H1 (cell line): ENCODE measurements at regions not wholly inside any gene's neighbourhood (a gene's known extent, or its start where the extent isn't known, plus 50 kb on each side); places are given as distances from the start of the nearest gene placed in this dataset.

Source experiments
- RAD21 ChIP-seq, 2 experiments: IDR thresholded peaks in 1 of 2; conservative IDR thresholded peaks in 1 of 2; 2 replicates each; pipeline ENCODE4 v1.6.1; 2011; ENCODE audit warnings: low read depth in 2 of 2, low read length in 2 of 2, improper control_type of control experiment in 1 of 2, inconsistent platforms in 1 of 2, mild to moderate bottlenecking in 1 of 2, moderate library complexity in 1 of 2
- RNF2 ChIP-seq: fragments of 200-900, 300-1000 bp; sonication (generic); IDR thresholded peaks from 2 replicates; pipeline ENCODE4 v1.7.1; 2016; ENCODE audit warnings: borderline replicate concordance, low read depth, mild to moderate bottlenecking, antibody characterized with exemption, low read length; ENCODE audit not compliant: poor library complexity, severe bottlenecking; ENCODE audit errors: missing control alignments
- SIX5 ChIP-seq: IDR thresholded peaks from 2 replicates; pipeline ENCODE4 v1.6.1; 2011; ENCODE audit warnings: mild to moderate bottlenecking, low read depth, low read length

DNA sequence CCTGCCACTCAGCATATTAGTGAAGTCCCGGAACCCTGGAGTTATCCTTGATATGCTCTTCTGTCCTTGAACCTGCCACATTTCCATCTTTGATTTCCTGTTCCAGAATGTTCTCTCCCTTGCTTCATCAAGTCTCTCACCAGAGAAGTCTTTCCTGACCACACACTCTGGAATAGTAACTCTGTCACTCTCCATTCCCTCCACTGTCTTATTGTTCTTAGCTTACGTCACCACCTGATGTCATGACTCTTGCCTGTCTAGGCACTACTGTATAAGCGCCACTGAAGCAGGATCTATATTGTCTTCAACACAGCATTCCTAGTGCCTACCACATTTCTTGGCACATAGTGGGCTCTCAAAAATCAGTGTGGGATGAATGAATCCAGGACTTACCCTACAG lies 65.4 kb upstream of the SMYD2 start (continued):
- no peak for TF ChIP-seq RNF2
- no peak for TF ChIP-seq SIX5
- TF ChIP-seq RAD21 (IDR thresholded peaks at IDR 0.05 in 1 of 2, conservative IDR thresholded peaks at IDR 0.05 in 1 of 2; ENCODE audit: low read depth in 2 of 2, low read length in 2 of 2) = no peak
- TF ChIP-seq, all 59 proteins: peak for 0
